B cell (primary cell): ENCODE measurements at regions not wholly inside any gene's neighbourhood (a gene's known extent, or its start where the extent isn't known, plus 50 kb on each side); places are given as distances from the start of the nearest gene placed in this dataset.
"Not testable (repeated sequence)": the region's sequence is repeated elsewhere in the genome, so short reads cannot be mapped to it uniquely, and the experiment has no call there.

ENCODE experiments used
- CTCF ChIP-seq: fragments of 200-600 bp; IDR thresholded peaks from one replicate; pipeline ENCODE4 v1.8.0; 2022; ENCODE audit warnings: antibody characterized with exemption, mild to moderate bottlenecking
- EZH2 ChIP-seq: IDR thresholded peaks from 2 replicates; pipeline ENCODE4 v1.6.1; 2012; ENCODE audit warnings: borderline replicate concordance, low read depth, mild to moderate bottlenecking, moderate library complexity, low read length; ENCODE audit not compliant: insufficient read depth, poor library complexity, severe bottlenecking

GRCh38 chr3:147317080-147317479, 89.3 kb downstream of the ZIC4 start:
- not testable (repeated sequence) for TF ChIP-seq CTCF, EZH2
